BJ (cell line): ENCODE measurements at regions not wholly inside any gene's neighbourhood (a gene's known extent, or its start where the extent isn't known, plus 50 kb on each side); places are given as distances from the start of the nearest gene placed in this dataset.

Experiments
- CTCF ChIA-PET: fragments of 350-600 bp; formaldehyde crosslinking; extraction: SDS; loops from one replicate; lab custom pipeline; 2021; ENCODE audit warnings: antibody characterized with exemption, inconsistent platforms; lab: Yijun Ruan, JAX
- POLR2A ChIA-PET: fragments of 300-600 bp; sonication (Branson Sonifier 250); formaldehyde crosslinking; extraction: SDS; loops from one replicate; lab custom pipeline; 2021; ENCODE audit warnings: antibody characterized with exemption; lab: Charles Lee
- DNase-seq: peaks from one replicate; pipeline ENCODE4 v3.0.0-alpha.2; 2011; ENCODE audit warnings: low read depth
- H3K27me3 ChIP-seq: 2 replicates; pipeline ENCODE4 v1.6.0; 2011; ENCODE audit warnings: low read length; ENCODE audit not compliant: control insufficient read depth, insufficient read depth
- H3K36me3 ChIP-seq: 2 replicates; pipeline ENCODE4 v1.5.1; 2011; ENCODE audit warnings: low read length; ENCODE audit not compliant: control insufficient read depth, insufficient read depth
- H3K4me3 ChIP-seq: 2 replicates; pipeline ENCODE4 v1.5.1; 2011; ENCODE audit warnings: low read depth, mild to moderate bottlenecking, control low read depth, low read length
- CTCF ChIP-seq: IDR thresholded peaks from 2 replicates; pipeline ENCODE4 v1.5.1; 2011; ENCODE audit warnings: low read depth, mild to moderate bottlenecking, control low read depth, inconsistent platforms, low read length, moderate library complexity; ENCODE audit not compliant: insufficient read depth

- POLR2A ChIA-PET: no interaction called here
- Histone ChIP-seq H3K27me3 (no peaks in the 10 kb centered on the region), H3K36me3 (no peaks in the 10 kb centered on the region), H3K4me3 (no peak overlapping the region)
- DNase-seq: no peak
- no peak for TF ChIP-seq CTCF
- CTCF ChIA-PET: no interaction called here
Measured at GRCh38 chr6:166824880-166825250, 131.5 kb downstream of the RNASET2 start.

- DNase-seq: no peak
- TF ChIP-seq CTCF: no peak
- H3K4me3 ChIP-seq: no peak overlapping the region
- POLR2A ChIA-PET: no interaction called here
- no peaks in the 10 kb centered on the region for H3K36me3 ChIP-seq
- no peaks in the 10 kb centered on the region for H3K27me3 ChIP-seq
- CTCF ChIA-PET: no interaction called here
Measured at GRCh38 chr6:166824146-166824879, 132.0 kb downstream of the RNASET2 start.

- H3K36me3 ChIP-seq: no peaks in the 10 kb centered on the region
- DNase-seq: no peak
- no peak overlapping the region for H3K4me3 ChIP-seq
- no peaks in the 10 kb centered on the region for H3K27me3 ChIP-seq
- ChIA-PET POLR2A (no interaction called here), CTCF (no interaction called here)
- TF ChIP-seq CTCF: no peak
Measured at GRCh38 chr6:166822609-166823008, 133.7 kb downstream of the RNASET2 start.

GRCh38 chr6:166820483-166820882 is 135.9 kb downstream of the RNASET2 start:
- Histone ChIP-seq H3K36me3 (no peaks in the 10 kb centered on the region), H3K27me3 (no peaks in the 10 kb centered on the region), H3K4me3 (no peak overlapping the region)
- ChIA-PET CTCF (no interaction called here), POLR2A (no interaction called here)
- no peak for TF ChIP-seq CTCF
- DNase-seq: no peak

GRCh38 chr6:166820070-166820469 is 136.3 kb downstream of the RNASET2 start:
- TF ChIP-seq CTCF: no peak

More at GRCh38 chr6:166820070-166820469, 136.3 kb downstream of the RNASET2 start:
- ChIA-PET CTCF (no interaction called here), POLR2A (no interaction called here)
- no peak for DNase-seq
- Histone ChIP-seq H3K4me3 (no peak overlapping the region), H3K27me3 (no peaks in the 10 kb centered on the region), H3K36me3 (no peaks in the 10 kb centered on the region)
